HFF-Myc (cell line): ENCODE measurements at regions not wholly inside any gene's neighbourhood (a gene's known extent, or its start where the extent isn't known, plus 50 kb on each side); places are given as distances from the start of the nearest gene placed in this dataset.
"Not testable (repeated sequence)": the region's sequence is repeated elsewhere in the genome, so short reads cannot be mapped to it uniquely, and the experiment has no call there.

ENCODE experiments used
- DNase-seq: peaks from one replicate; pipeline ENCODE4 v3.0.0-alpha.2; 2011; ENCODE audit warnings: low read depth; ENCODE audit errors: extremely low read depth
- H3K4me3 ChIP-seq: replicated peaks from 2 replicates; pipeline ENCODE4 v1.5.1; 2011; ENCODE audit warnings: low read depth, mild to moderate bottlenecking, control low read depth, low read length
- CTCF ChIP-seq: IDR thresholded peaks from 2 replicates; pipeline ENCODE4 v1.5.1; 2012; ENCODE audit warnings: mild to moderate bottlenecking, low read depth, low read length, control low read depth; ENCODE audit errors: missing control alignments

GRCh38 chr4:112708772-112709171 lies 71.8 kb downstream of the LARP7 start:
- H3K4me3 ChIP-seq = no peak overlapping the region
- TF ChIP-seq CTCF = no peak
- DNase-seq = no peak

- TF ChIP-seq CTCF = no peak
- no peak for DNase-seq
- H3K4me3 ChIP-seq = no peak overlapping the region
Observed at GRCh38 chr4:112714922-112715901, 78.3 kb downstream of the LARP7 start.

- no peak for TF ChIP-seq CTCF
- DNase-seq = no peak
- H3K4me3 ChIP-seq = no peak overlapping the region
Observed at GRCh38 chr4:112717856-112718255, 80.9 kb downstream of the LARP7 start.

GRCh38 chr4:112721627-112722026 lies 84.7 kb downstream of the LARP7 start:
- no peak for TF ChIP-seq CTCF
- no peak for DNase-seq

GRCh38 chr4:112726041-112726440 lies 89.1 kb downstream of the LARP7 start:
- no peak for DNase-seq
- H3K4me3 ChIP-seq = no peak overlapping the region
- no peak for TF ChIP-seq CTCF

More at GRCh38 chr4:112721627-112722026, 84.7 kb downstream of the LARP7 start:
- no peak overlapping the region for H3K4me3 ChIP-seq

GRCh38 chr4:112727728-112728127 lies 90.8 kb downstream of the LARP7 start:
- H3K4me3 ChIP-seq, DNase-seq: not testable (repeated sequence)

- no peak for TF ChIP-seq CTCF
- DNase-seq = no peak
- H3K4me3 ChIP-seq = no peak overlapping the region
Observed at GRCh38 chr4:112731715-112732114, 94.8 kb downstream of the LARP7 start.
